Endothelial cell of umbilical vein (primary cell): ENCODE measurements at regions not wholly inside any gene's neighbourhood (a gene's known extent, or its start where the extent isn't known, plus 50 kb on each side); places are given as distances from the start of the nearest gene placed in this dataset.

Experiments used
- BruUV-seq: library from RNA; stranded (reverse); fragments of 400-500 nt; replicated peaks from 2 replicates; lab custom pipeline; 2021; lab: Mats Ljungman, UMichigan
- CTCF ChIA-PET: fragments of 300-600, 350-600 bp; sonication (Branson Sonifier 250); formaldehyde crosslinking; loops from one replicate; lab custom pipeline; 2021; ENCODE audit warnings: antibody characterized with exemption, inconsistent platforms; lab: Charles Lee
- POLR2A ChIA-PET: fragments of 300-600, 350-600 bp; sonication (Branson Sonifier 250); formaldehyde crosslinking; loops from one replicate; lab custom pipeline; 2021; ENCODE audit warnings: antibody characterized with exemption, inconsistent platforms; lab: Charles Lee
- DNase-seq: peaks from one replicate; pipeline ENCODE4 v3.0.0-alpha.2; 2011; ENCODE audit warnings: low read depth, low spot score
- FAIRE-seq: peaks from 2 replicates; lab custom pipeline; 2011; peaks lifted over from hg19 to GRCh38; lab: Jason Lieb, UNC
- H2AFZ ChIP-seq: 2 replicates; pipeline ENCODE4 v1.6.0; 2012; ENCODE audit warnings: low read depth, low read length, control low read depth, inconsistent platforms
- H3K27ac ChIP-seq: 2 replicates; pipeline ENCODE4 v1.5.1; 2011; ENCODE audit warnings: low read depth, mild to moderate bottlenecking, control low read depth, low read length, moderate library complexity; ENCODE audit not compliant: insufficient read depth
- H3K27me3 ChIP-seq, 2 experiments: 2 replicates each; pipeline versions ENCODE4 v1.6.0 to v1.6.1; 2011; ENCODE audit warnings: low read length in 2 of 2, mixed read lengths in 1 of 2; ENCODE audit not compliant: control insufficient read depth in 2 of 2, insufficient read depth in 2 of 2
- H3K36me3 ChIP-seq, 2 experiments: 2 replicates in 1 of 2; 3 replicates in 1 of 2; pipeline ENCODE4 v1.5.1; 2011; ENCODE audit warnings: low read length in 2 of 2, mild to moderate bottlenecking in 1 of 2, moderate library complexity in 1 of 2; ENCODE audit not compliant: control insufficient read depth in 2 of 2, insufficient read depth in 2 of 2; ENCODE audit errors: extremely low read depth in 1 of 2
- H3K4me1 ChIP-seq: 3 replicates; pipeline ENCODE4 v1.5.1; 2011; ENCODE audit warnings: mild to moderate bottlenecking, low read length; ENCODE audit not compliant: control insufficient read depth, insufficient read depth; ENCODE audit errors: extremely low read depth
- H3K4me2 ChIP-seq: 2 replicates; pipeline ENCODE4 v1.6.1; 2011; ENCODE audit warnings: low read length, control low read depth, mixed read lengths; ENCODE audit not compliant: insufficient read depth
- H3K4me3 ChIP-seq, 3 experiments: fragments of 200-600 bp in 1 of 3; sonication (generic), shearing (Covaris generic) in 1 of 3; replicated peaks in 1 of 3; 2 replicates each; pipeline ENCODE4 v1.5.1; 2011 to 2016; ENCODE audit warnings: control low read depth in 3 of 3, low read length in 3 of 3, mild to moderate bottlenecking in 2 of 3, inconsistent platforms in 1 of 3, low read depth in 1 of 3, moderate library complexity in 1 of 3; ENCODE audit not compliant: insufficient read depth in 1 of 3
- H3K79me2 ChIP-seq: 2 replicates; pipeline ENCODE4 v1.6.0; 2012; ENCODE audit warnings: low read length, inconsistent platforms; ENCODE audit not compliant: control insufficient read depth, insufficient read depth
- H3K9ac ChIP-seq: replicated peaks from 2 replicates; pipeline ENCODE3; 2011; ENCODE audit warnings: low read length, control low read depth; ENCODE audit not compliant: insufficient read depth; ENCODE audit errors: extremely low read depth
- H3K9me1 ChIP-seq: replicated peaks from 3 replicates; pipeline ENCODE4 v1.6.0; 2011; ENCODE audit warnings: mild to moderate bottlenecking, low read length; ENCODE audit not compliant: control insufficient read depth, insufficient read depth; ENCODE audit errors: extremely low read depth
- H3K9me3 ChIP-seq: replicated peaks from 2 replicates; pipeline ENCODE4 v1.5.1; 2012; ENCODE audit warnings: low read length, inconsistent platforms; ENCODE audit not compliant: control insufficient read depth, insufficient read depth
- H4K20me1 ChIP-seq: replicated peaks from 2 replicates; pipeline ENCODE3; 2011; ENCODE audit warnings: mild to moderate bottlenecking, low read length; ENCODE audit not compliant: control insufficient read depth, insufficient read depth; ENCODE audit errors: extremely low read depth
- EZH2 ChIP-seq: IDR thresholded peaks from 2 replicates; pipeline ENCODE4 v1.6.1; 2012; ENCODE audit warnings: borderline replicate concordance, low read depth, mild to moderate bottlenecking, moderate library complexity, low read length, inconsistent platforms; ENCODE audit not compliant: severe bottlenecking
- FOS ChIP-seq: IDR thresholded peaks from 2 replicates; pipeline ENCODE4 v1.6.1; 2011; ENCODE audit warnings: mild to moderate bottlenecking, low read length, moderate library complexity, borderline replicate concordance; ENCODE audit not compliant: insufficient read depth
- GATA2 ChIP-seq: IDR thresholded peaks from 2 replicates; pipeline ENCODE4 v1.7.0; 2011; ENCODE audit warnings: low read depth, mild to moderate bottlenecking, moderate library complexity, mixed read lengths, low read length; ENCODE audit not compliant: insufficient read length, insufficient read depth
- JUN ChIP-seq: IDR thresholded peaks from 2 replicates; pipeline ENCODE4 v1.6.1; 2011; ENCODE audit warnings: borderline replicate concordance, low read depth; ENCODE audit not compliant: insufficient read length, insufficient read depth
- MYC ChIP-seq: IDR thresholded peaks from one replicate; pipeline ENCODE4 v1.6.1; 2011; ENCODE audit warnings: mild to moderate bottlenecking, low read depth, low read length
- POLR2A ChIP-seq: IDR thresholded peaks from 2 replicates; pipeline ENCODE4 v1.6.1; 2012; ENCODE audit warnings: low read depth, mild to moderate bottlenecking, control low read depth, low read length
- POLR2AphosphoS5 ChIP-seq: IDR thresholded peaks from 2 replicates; pipeline ENCODE4 v1.6.1; 2012; ENCODE audit warnings: low read depth, mild to moderate bottlenecking, control low read depth, low read length, moderate library complexity; ENCODE audit not compliant: insufficient read depth
- dilution Hi-C: fragments of 300-500 bp; cut with MboI; formaldehyde crosslinking; loops from one replicate; pipeline ENCODE4 v1.15.0; 2019; ENCODE audit warnings: low sequenced_read_pairs; ENCODE audit not compliant: extremely low pct_ligation_motif_present
- intact Hi-C: fragments of 100-400 bp; cut with micrococcal nuclease; formaldehyde crosslinking; loops from one replicate; pipeline ENCODE4 v1.10.0; 2022
- TF ChIP-seq, protein P1 (sequence below): IDR thresholded peaks from 2 replicates; pipeline ENCODE4 v1.6.1; 2011; ENCODE audit not compliant: insufficient read depth, insufficient read length
- TF ChIP-seq, protein P2 (sequence below), 2 donors: IDR thresholded peaks; 1 replicate in 1 of 2; 2 replicates in 1 of 2; pipeline ENCODE4 v1.5.1; 2011; ENCODE audit warnings: low read length in 2 of 2, mild to moderate bottlenecking in 2 of 2, moderate library complexity in 2 of 2, control low read depth in 1 of 2, inconsistent platforms in 1 of 2, low read depth in 1 of 2; ENCODE audit not compliant: insufficient read depth in 1 of 2; ENCODE audit errors: extremely low read depth in 1 of 2

DNA sequence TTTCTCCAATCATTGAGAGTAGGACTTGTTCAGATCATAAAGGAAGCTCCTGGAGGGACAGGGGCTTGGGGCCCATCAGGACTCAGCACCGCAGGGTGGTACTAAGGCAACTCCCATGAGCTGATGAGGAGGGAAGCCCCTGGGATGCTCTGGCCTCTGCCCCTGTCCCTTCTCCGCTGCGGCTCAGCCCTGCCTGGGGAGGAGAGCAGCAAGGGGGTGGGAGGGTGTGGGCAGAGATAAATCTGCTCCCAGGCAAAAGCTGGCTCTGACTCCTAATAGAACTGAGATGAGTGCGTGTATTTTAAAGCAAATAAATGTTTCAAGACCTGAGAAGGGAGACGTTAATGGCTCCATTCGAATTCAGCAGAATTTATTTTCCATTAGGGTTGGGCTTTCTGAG lies 52.0 kb upstream of the CHST11 start:
- Histone ChIP-seq H2AFZ (no peak overlapping the region), H4K20me1 (no peaks in the 10 kb centered on the region), H3K9me1 (no peaks in the 10 kb centered on the region), H3K36me3 (no peaks in the 10 kb centered on the region), H3K27ac (no peak overlapping the region), H3K79me2 (no peaks in the 10 kb centered on the region), H3K9ac (no peak overlapping the region), H3K27me3 (no peaks in the 10 kb centered on the region), H3K4me2 (no peak overlapping the region), H3K4me3 (no peak overlapping the region), H3K4me1 (peaks cover 28% of the 10 kb centered on the region), H3K9me3 (no peaks in the 10 kb centered on the region)
- ChIA-PET POLR2A (no interaction called here), CTCF (interaction anchor here (1.0 kb wide), 1 partner anchor 21 kb away, joined by 3 read pairs; no protein-coding TSS in a partner anchor)
- no peak for DNase-seq
- no TSS peak for BruUV-seq
- intact Hi-C loops (no loop called here), dilution Hi-C loops (no loop called here)
- no peak for FAIRE-seq
- TF ChIP-seq JUN (no peak), MYC (no peak), POLR2AphosphoS5 (no peak), FOS (no peak), EZH2 (no peak), GATA2 (no peak), POLR2A (no peak)
- TF ChIP-seq, protein P1, sequence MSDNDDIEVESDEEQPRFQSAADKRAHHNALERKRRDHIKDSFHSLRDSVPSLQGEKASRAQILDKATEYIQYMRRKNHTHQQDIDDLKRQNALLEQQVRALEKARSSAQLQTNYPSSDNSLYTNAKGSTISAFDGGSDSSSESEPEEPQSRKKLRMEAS, result no peak
- TF ChIP-seq, protein P2, sequence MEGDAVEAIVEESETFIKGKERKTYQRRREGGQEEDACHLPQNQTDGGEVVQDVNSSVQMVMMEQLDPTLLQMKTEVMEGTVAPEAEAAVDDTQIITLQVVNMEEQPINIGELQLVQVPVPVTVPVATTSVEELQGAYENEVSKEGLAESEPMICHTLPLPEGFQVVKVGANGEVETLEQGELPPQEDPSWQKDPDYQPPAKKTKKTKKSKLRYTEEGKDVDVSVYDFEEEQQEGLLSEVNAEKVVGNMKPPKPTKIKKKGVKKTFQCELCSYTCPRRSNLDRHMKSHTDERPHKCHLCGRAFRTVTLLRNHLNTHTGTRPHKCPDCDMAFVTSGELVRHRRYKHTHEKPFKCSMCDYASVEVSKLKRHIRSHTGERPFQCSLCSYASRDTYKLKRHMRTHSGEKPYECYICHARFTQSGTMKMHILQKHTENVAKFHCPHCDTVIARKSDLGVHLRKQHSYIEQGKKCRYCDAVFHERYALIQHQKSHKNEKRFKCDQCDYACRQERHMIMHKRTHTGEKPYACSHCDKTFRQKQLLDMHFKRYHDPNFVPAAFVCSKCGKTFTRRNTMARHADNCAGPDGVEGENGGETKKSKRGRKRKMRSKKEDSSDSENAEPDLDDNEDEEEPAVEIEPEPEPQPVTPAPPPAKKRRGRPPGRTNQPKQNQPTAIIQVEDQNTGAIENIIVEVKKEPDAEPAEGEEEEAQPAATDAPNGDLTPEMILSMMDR (IDR thresholded peaks at IDR 0.05; ENCODE audit: extremely low read depth in 1 of 2, insufficient read depth in 1 of 2, low read depth in 1 of 2, low read length in 2 of 2), result no peak
